Suprapubic skin (tissue), 4 donors: ENCODE measurements at regions not wholly inside any gene's neighbourhood (a gene's known extent, or its start where the extent isn't known, plus 50 kb on each side); places are given as distances from the start of the nearest gene placed in this dataset.
A peak's percentile ranks its signal among the peaks of the same experiment; 100 is the strongest.

Source experiments
- CTCF ChIP-seq, 2 donors: fragments of 200-600 bp in 1 of 2; fragments of 450-650 bp in 1 of 2; sonication (generic) in 1 of 2; IDR thresholded peaks; one replicate each; pipeline ENCODE4 v1.5.1; 2016 to 2019; ENCODE audit warnings: antibody characterized with exemption in 2 of 2, mild to moderate bottlenecking in 1 of 2, moderate library complexity in 1 of 2
- EP300 ChIP-seq: sonication (generic); formaldehyde crosslinking; IDR thresholded peaks from one replicate; pipeline ENCODE4 v1.6.1; 2017; ENCODE audit warnings: antibody characterized with exemption
- POLR2A ChIP-seq, 2 donors: fragments of 450-650 bp; IDR thresholded peaks; one replicate each; pipeline ENCODE4 v1.6.1; 2017; ENCODE audit warnings: antibody characterized with exemption in 2 of 2, mild to moderate bottlenecking in 2 of 2, moderate library complexity in 2 of 2
- POLR2AphosphoS5 ChIP-seq, 3 donors: sonication (generic); formaldehyde crosslinking; IDR thresholded peaks; one replicate each; pipeline ENCODE4 v1.6.1; 2017; ENCODE audit warnings: antibody characterized with exemption in 3 of 3

- no peak for TF ChIP-seq POLR2A (IDR thresholded peaks at IDR 0.05)
- peak in 1 of 2 donors; percentile 9 for TF ChIP-seq CTCF (IDR thresholded peaks at IDR 0.05)
- TF ChIP-seq EP300: no peak
- no peak for TF ChIP-seq POLR2AphosphoS5 (IDR thresholded peaks at IDR 0.05)
Measured at GRCh38 chr2:155310589-155310988, 612.1 kb downstream of the KCNJ3 start.
